Naive B cell (primary cell): ENCODE measurements at regions not wholly inside any gene's neighbourhood (a gene's known extent, or its start where the extent isn't known, plus 50 kb on each side); places are given as distances from the start of the nearest gene placed in this dataset.
"Not testable (repeated sequence)": the region's sequence is repeated elsewhere in the genome, so short reads cannot be mapped to it uniquely, and the experiment has no call there.

Experiments used
- ATAC-seq, 2 donors: fragments of 150-1000 bp; cut with Tn5 transposase; 2 replicates each; pipeline ENCODE4 v1.10.0; 2021; ENCODE audit warnings: low read depth in 2 of 2, mild to moderate bottlenecking in 2 of 2, moderate library complexity in 2 of 2
- DNase-seq: peaks from one replicate; pipeline ENCODE4 v3.0.0; 2022
- H3K27ac Mint-ChIP-seq, 6 donors: one replicate each; pipeline ENCODE4 v1.8.0; 2020 to 2022; ENCODE audit warnings: mild to moderate bottlenecking in 6 of 6, mixed read lengths in 6 of 6, moderate library complexity in 5 of 6, inconsistent platforms in 2 of 6
- H3K27me3 Mint-ChIP-seq, 3 donors: one replicate each; pipeline ENCODE4 v1.8.0; 2021 to 2022; ENCODE audit warnings: mixed read lengths in 3 of 3, mild to moderate bottlenecking in 1 of 3
- H3K36me3 Mint-ChIP-seq, 2 donors: one replicate each; pipeline ENCODE4 v1.8.0; 2020 to 2022; ENCODE audit warnings: mixed read lengths in 2 of 2, inconsistent platforms in 1 of 2, mild to moderate bottlenecking in 1 of 2
- H3K4me1 Mint-ChIP-seq, 3 donors: one replicate each; pipeline ENCODE4 v1.8.0; 2020 to 2022; ENCODE audit warnings: mixed read lengths in 3 of 3, inconsistent platforms in 1 of 3, mild to moderate bottlenecking in 1 of 3, moderate library complexity in 1 of 3
- H3K4me3 Mint-ChIP-seq, 8 donors: one replicate each; pipeline ENCODE4 v1.8.0; 2020 to 2022; ENCODE audit warnings: mild to moderate bottlenecking in 8 of 8, mixed read lengths in 8 of 8, moderate library complexity in 8 of 8, inconsistent platforms in 2 of 8
- H3K9me3 Mint-ChIP-seq, 7 donors: one replicate each; pipeline ENCODE4 v1.8.0; 2020 to 2022; ENCODE audit warnings: mixed read lengths in 7 of 7, mild to moderate bottlenecking in 5 of 7, inconsistent platforms in 2 of 7, moderate library complexity in 1 of 7

- Mint-ChIP-seq H3K27ac (no peak overlapping the region), H3K27me3 (peaks cover 0 to 14% (median 8%) of the 10 kb centered on the region in 3 donors), H3K9me3 (peaks cover 0 to 7% (median 5%) of the 10 kb centered on the region in 7 donors), H3K4me3 (no peak overlapping the region), H3K4me1 (no peaks in the 10 kb centered on the region), H3K36me3 (no peaks in the 10 kb centered on the region)
- ATAC-seq (no peak), DNase-seq (no peak)
These were observed 610.8 kb downstream of the GATA3 start for GRCh38 chr10:8665322-8665721.

- DNase-seq (no peak), ATAC-seq (no peak)
- no peak overlapping the region for H3K27ac Mint-ChIP-seq
- H3K9me3 Mint-ChIP-seq: peaks cover 5 to 16% (median 12%) of the 10 kb centered on the region in 7 donors
- no peaks in the 10 kb centered on the region for H3K36me3 Mint-ChIP-seq
- H3K4me1 Mint-ChIP-seq: no peaks in the 10 kb centered on the region
- H3K27me3 Mint-ChIP-seq: peaks cover 0 to 11% (median 5%) of the 10 kb centered on the region in 3 donors
- no peak overlapping the region for H3K4me3 Mint-ChIP-seq
These were observed 616.0 kb downstream of the GATA3 start for GRCh38 chr10:8670461-8670860.

GRCh38 chr10:8674230-8674629, 619.7 kb downstream of the GATA3 start:
- no peak for ATAC-seq
- no peak overlapping the region for H3K4me3 Mint-ChIP-seq
- peaks cover 0 to 6% (median 0%) of the 10 kb centered on the region in 3 donors for H3K27me3 Mint-ChIP-seq
- H3K4me1 Mint-ChIP-seq: peaks cover 6 to 17% (median 13%) of the 10 kb centered on the region in 3 donors
- no peak for DNase-seq
- no peak overlapping the region for H3K27ac Mint-ChIP-seq
- peaks cover 0 to 6% of the 10 kb centered on the region in 2 donors for H3K36me3 Mint-ChIP-seq
- H3K9me3 Mint-ChIP-seq: peaks cover 5 to 24% (median 14%) of the 10 kb centered on the region in 7 donors

- Mint-ChIP-seq H3K4me1 (peaks cover 6 to 17% (median 13%) of the 10 kb centered on the region in 3 donors), H3K4me3 (peak overlapping the region in 4 of 8 donors; percentile 29 to 57 (median 50)), H3K27ac (peak overlapping the region in 3 of 6 donors; percentile 43 to 77 (median 71)), H3K9me3 (peaks cover 3 to 25% (median 11%) of the 10 kb centered on the region in 7 donors), H3K36me3 (peaks cover 0 to 6% of the 10 kb centered on the region in 2 donors), H3K27me3 (peaks cover 0 to 3% (median 0%) of the 10 kb centered on the region in 3 donors)
- ATAC-seq (peak in 1 of 2 donors; percentile 69), DNase-seq (peak; percentile 1)
These were observed 623.2 kb downstream of the GATA3 start for GRCh38 chr10:8677642-8678041.

GRCh38 chr10:8684916-8685315, 630.4 kb downstream of the GATA3 start:
- not testable (repeated sequence) for H3K4me3 Mint-ChIP-seq, ATAC-seq, H3K36me3 Mint-ChIP-seq, H3K27me3 Mint-ChIP-seq, H3K27ac Mint-ChIP-seq, DNase-seq, H3K4me1 Mint-ChIP-seq
- H3K9me3 Mint-ChIP-seq: peaks cover 0 to 10% (median 0%) of the 10 kb centered on the region in 7 donors

- no peak for ATAC-seq
- peaks cover 0 to 4% (median 0%) of the 10 kb centered on the region in 3 donors for H3K27me3 Mint-ChIP-seq
- H3K4me3 Mint-ChIP-seq: no peak overlapping the region
- H3K36me3 Mint-ChIP-seq: no peaks in the 10 kb centered on the region
- no peak overlapping the region for H3K27ac Mint-ChIP-seq
- H3K4me1 Mint-ChIP-seq: no peaks in the 10 kb centered on the region
- DNase-seq: no peak
- H3K9me3 Mint-ChIP-seq: peaks cover 0 to 9% (median 4%) of the 10 kb centered on the region in 7 donors
These were observed 634.4 kb downstream of the GATA3 start for GRCh38 chr10:8688881-8689280.

GRCh38 chr10:8691498-8692017, 637.1 kb downstream of the GATA3 start:
- Mint-ChIP-seq H3K4me3 (no peak overlapping the region), H3K9me3 (peaks cover 0 to 8% (median 5%) of the 10 kb centered on the region in 7 donors), H3K27ac (no peak overlapping the region), H3K27me3 (peaks cover 0 to 4% (median 0%) of the 10 kb centered on the region in 3 donors), H3K36me3 (no peaks in the 10 kb centered on the region), H3K4me1 (no peaks in the 10 kb centered on the region)
- ATAC-seq: no peak
- no peak for DNase-seq

- not testable (repeated sequence) for ATAC-seq, H3K27ac Mint-ChIP-seq
These were observed 639.1 kb downstream of the GATA3 start for GRCh38 chr10:8693635-8694034.

GRCh38 chr10:8696746-8697145, 642.3 kb downstream of the GATA3 start:
- no peak overlapping the region for H3K27ac Mint-ChIP-seq
- no peaks in the 10 kb centered on the region for H3K36me3 Mint-ChIP-seq
- no peak for ATAC-seq
- peaks cover 0 to 15% (median 6%) of the 10 kb centered on the region in 7 donors for H3K9me3 Mint-ChIP-seq
- no peaks in the 10 kb centered on the region for H3K4me1 Mint-ChIP-seq
- no peak overlapping the region for H3K4me3 Mint-ChIP-seq
- DNase-seq: no peak
- H3K27me3 Mint-ChIP-seq: peaks cover 0 to 8% (median 0%) of the 10 kb centered on the region in 3 donors

More at GRCh38 chr10:8693635-8694034, 639.1 kb downstream of the GATA3 start:
- not testable (repeated sequence) for H3K4me1 Mint-ChIP-seq, H3K4me3 Mint-ChIP-seq, H3K27me3 Mint-ChIP-seq, DNase-seq, H3K36me3 Mint-ChIP-seq, H3K9me3 Mint-ChIP-seq

- Mint-ChIP-seq H3K4me1 (no peaks in the 10 kb centered on the region), H3K27ac (peak overlapping the region in 1 of 6 donors; percentile 19), H3K4me3 (no peak overlapping the region), H3K27me3 (peaks cover 0 to 9% (median 0%) of the 10 kb centered on the region in 3 donors), H3K36me3 (no peaks in the 10 kb centered on the region), H3K9me3 (peaks cover 0 to 10% (median 3%) of the 10 kb centered on the region in 7 donors)
- DNase-seq (no peak), ATAC-seq (no peak)
These were observed 646.2 kb downstream of the GATA3 start for GRCh38 chr10:8700689-8701088.

GRCh38 chr10:8702181-8702580, 647.7 kb downstream of the GATA3 start:
- Mint-ChIP-seq H3K36me3 (no peaks in the 10 kb centered on the region), H3K9me3 (peaks cover 0 to 10% (median 2%) of the 10 kb centered on the region in 7 donors), H3K27me3 (peaks cover 0 to 9% (median 0%) of the 10 kb centered on the region in 3 donors), H3K4me1 (no peaks in the 10 kb centered on the region), H3K27ac (no peak overlapping the region), H3K4me3 (no peak overlapping the region)
- no peak for DNase-seq
- no peak for ATAC-seq

GRCh38 chr10:8705415-8705814, 650.9 kb downstream of the GATA3 start:
- ATAC-seq: no peak
- Mint-ChIP-seq H3K4me1 (no peaks in the 10 kb centered on the region), H3K4me3 (no peak overlapping the region), H3K36me3 (no peaks in the 10 kb centered on the region), H3K27ac (no peak overlapping the region), H3K27me3 (peaks cover 0 to 14% (median 0%) of the 10 kb centered on the region in 3 donors), H3K9me3 (no peaks in the 10 kb centered on the region)
- no peak for DNase-seq

- Mint-ChIP-seq H3K4me1 (peaks cover 4 to 8% (median 6%) of the 10 kb centered on the region in 3 donors), H3K9me3 (peaks cover 1 to 13% (median 6%) of the 10 kb centered on the region in 7 donors), H3K27ac (no peak overlapping the region), H3K27me3 (peaks cover 0 to 8% (median 0%) of the 10 kb centered on the region in 3 donors), H3K36me3 (no peaks in the 10 kb centered on the region), H3K4me3 (no peak overlapping the region)
- ATAC-seq: no peak
- no peak for DNase-seq
These were observed 658.2 kb downstream of the GATA3 start for GRCh38 chr10:8712656-8713055.

- no peak for ATAC-seq
These were observed 665.5 kb downstream of the GATA3 start for GRCh38 chr10:8719971-8720370.

More at GRCh38 chr10:8719971-8720370, 665.5 kb downstream of the GATA3 start:
- DNase-seq: no peak
- Mint-ChIP-seq H3K27me3 (peaks cover 0 to 10% (median 0%) of the 10 kb centered on the region in 3 donors), H3K27ac (no peak overlapping the region), H3K9me3 (peaks cover 22 to 49% (median 25%) of the 10 kb centered on the region in 7 donors), H3K36me3 (peaks cover 0 to 20% of the 10 kb centered on the region in 2 donors), H3K4me1 (peaks cover 4 to 8% (median 6%) of the 10 kb centered on the region in 3 donors), H3K4me3 (no peak overlapping the region)
